Thyroid gland (tissue), 4 donors: ENCODE measurements at regions not wholly inside any gene's neighbourhood (a gene's known extent, or its start where the extent isn't known, plus 50 kb on each side); places are given as distances from the start of the nearest gene placed in this dataset.

Experiments
- CTCF ChIP-seq, 6 experiments: fragments of 200-600 bp in 3 of 6; fragments of 450-650 bp in 3 of 6; sonication (generic) in 3 of 6; IDR thresholded peaks; one replicate each; pipeline ENCODE4 v1.5.1; 2016 to 2019; ENCODE audit warnings: antibody characterized with exemption in 6 of 6, mild to moderate bottlenecking in 2 of 6, inconsistent platforms in 1 of 6, moderate library complexity in 1 of 6
- POLR2A ChIP-seq, 2 donors: fragments of 450-650 bp; IDR thresholded peaks; one replicate each; pipeline ENCODE4 v1.6.1; 2017; ENCODE audit warnings: antibody characterized with exemption in 2 of 2, mild to moderate bottlenecking in 2 of 2, moderate library complexity in 1 of 2

GRCh38 chr2:188734691-188735090 lies 239.5 kb upstream of the COL3A1 start:
- TF ChIP-seq CTCF (IDR thresholded peaks at IDR 0.05) (no peak), POLR2A (IDR thresholded peaks at IDR 0.05) (no peak)
